Cardiac muscle cell (in vitro differentiated cells and primary cell): ENCODE measurements at regions not wholly inside any gene's neighbourhood (a gene's known extent, or its start where the extent isn't known, plus 50 kb on each side); places are given as distances from the start of the nearest gene placed in this dataset.

Experiments
- DNase-seq, 2 donors: peaks; one replicate each; pipeline versions ENCODE4 v3.0.0 to v3.0.0-alpha.2; 2010 to 2017; ENCODE audit warnings: low read depth in 1 of 2, low spot score in 1 of 2
- H3K27ac ChIP-seq: fragments of 200-600 bp; sonication (generic); 2 replicates; pipeline ENCODE4 v1.5.1; 2016
- H3K27me3 ChIP-seq: fragments of 200-600 bp; sonication (generic); 2 replicates; pipeline ENCODE4 v1.6.0; 2016; ENCODE audit warnings: control low read depth
- H3K36me3 ChIP-seq: fragments of 200-600 bp; sonication (generic); 2 replicates; pipeline ENCODE4 v1.5.1; 2016; ENCODE audit warnings: control low read depth
- H3K4me1 ChIP-seq: fragments of 200-600 bp; sonication (generic); 2 replicates; pipeline ENCODE4 v1.8.1; 2017; ENCODE audit warnings: low read depth, mild to moderate bottlenecking, mixed run types
- H3K4me3 ChIP-seq: fragments of 200-600 bp; sonication (generic); 2 replicates; pipeline ENCODE4 v1.5.1; 2016; ENCODE audit warnings: mild to moderate bottlenecking
- H3K9me3 ChIP-seq: fragments of 200-600 bp; sonication (generic); 2 replicates; pipeline ENCODE4 v1.5.1; 2017; ENCODE audit warnings: low read depth, mild to moderate bottlenecking, control low read depth
- CTCF ChIP-seq: IDR thresholded peaks from 2 replicates; pipeline ENCODE4 v1.5.1; 2012; ENCODE audit warnings: low read depth, mild to moderate bottlenecking, low read length

GRCh38 chr13:22642088-22642487 lies 538.7 kb upstream of the SGCG start:
- Histone ChIP-seq H3K27me3 (no peaks in the 10 kb centered on the region), H3K36me3 (no peaks in the 10 kb centered on the region), H3K4me3 (no peak overlapping the region), H3K27ac (no peak overlapping the region), H3K9me3 (no peaks in the 10 kb centered on the region), H3K4me1 (peaks cover under 1% of the 10 kb centered on the region)
- no peak for TF ChIP-seq CTCF
- DNase-seq = no peak

- Histone ChIP-seq H3K36me3 (no peaks in the 10 kb centered on the region), H3K9me3 (no peaks in the 10 kb centered on the region), H3K27ac (no peak overlapping the region), H3K27me3 (no peaks in the 10 kb centered on the region), H3K4me3 (no peak overlapping the region), H3K4me1 (no peaks in the 10 kb centered on the region)
- no peak for TF ChIP-seq CTCF
- DNase-seq = no peak
These were observed 535.8 kb upstream of the SGCG start for GRCh38 chr13:22644941-22645340.

DNA sequence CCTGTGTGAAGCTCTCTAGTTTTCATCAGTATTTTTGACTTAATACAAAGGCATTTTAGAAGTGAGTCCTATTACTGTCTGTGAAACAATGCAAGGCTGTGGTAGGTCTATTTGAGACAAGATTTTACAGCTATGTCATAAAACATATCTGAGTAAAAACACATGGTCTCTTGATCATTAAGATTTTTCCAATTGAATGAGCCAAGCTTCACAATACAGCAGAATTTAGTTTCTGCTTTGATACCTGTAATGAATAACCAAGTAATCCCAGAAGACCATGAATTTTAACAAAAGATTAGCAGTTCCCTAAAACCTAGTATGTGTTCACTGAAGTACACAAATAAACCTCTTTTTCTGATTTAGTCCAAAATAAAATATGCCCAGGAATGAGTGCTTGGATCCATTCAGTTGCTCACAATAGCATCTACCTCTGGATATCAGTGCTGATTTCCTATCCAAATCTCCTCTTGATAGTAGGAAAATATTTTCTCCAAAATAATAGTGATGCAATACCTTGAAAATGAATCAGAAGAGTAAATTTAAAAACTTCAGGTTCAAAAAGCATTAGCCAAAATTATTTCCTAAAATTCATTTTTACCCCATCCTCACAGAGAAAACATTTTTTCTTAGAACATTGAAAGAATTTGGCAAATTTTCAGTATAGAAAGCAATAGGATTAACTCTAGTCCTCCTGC lies 533.5 kb upstream of the SGCG start:
- H3K4me1 ChIP-seq = no peaks in the 10 kb centered on the region
- H3K4me3 ChIP-seq = no peak overlapping the region
- no peak overlapping the region for H3K27ac ChIP-seq
- no peak for DNase-seq
- TF ChIP-seq CTCF = no peak
- no peaks in the 10 kb centered on the region for H3K27me3 ChIP-seq
- H3K36me3 ChIP-seq = no peaks in the 10 kb centered on the region
- H3K9me3 ChIP-seq = no peaks in the 10 kb centered on the region

DNA sequence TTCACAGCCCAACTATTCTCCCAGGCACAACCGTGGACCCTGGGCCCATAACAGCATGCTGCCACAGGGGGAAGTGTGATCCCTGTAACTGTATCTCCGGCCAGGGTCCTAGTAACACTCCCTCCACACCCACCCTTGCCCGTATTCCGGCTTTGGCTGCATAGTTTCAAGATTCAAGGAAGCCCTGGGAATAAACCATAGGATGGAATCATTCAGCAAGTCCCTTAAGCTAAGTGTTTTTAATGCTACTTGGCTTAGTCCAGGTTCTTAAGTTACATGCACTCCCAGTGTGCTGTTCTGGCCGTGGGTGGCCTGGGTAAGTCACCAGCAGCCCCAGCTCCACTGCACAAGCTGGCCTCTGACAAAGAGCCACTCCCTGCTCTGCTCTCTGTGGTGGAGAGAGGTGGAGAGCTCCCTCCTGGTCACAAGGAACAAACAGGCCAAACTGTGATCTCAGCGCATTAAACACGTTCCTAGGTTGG lies 532.4 kb upstream of the SGCG start:
- H3K27me3 ChIP-seq = no peaks in the 10 kb centered on the region
- DNase-seq = peak in 1 of 2 donors; percentile 61
- H3K27ac ChIP-seq = no peak overlapping the region
- H3K4me1 ChIP-seq = no peaks in the 10 kb centered on the region
- H3K36me3 ChIP-seq = no peaks in the 10 kb centered on the region
- no peak for TF ChIP-seq CTCF
- H3K9me3 ChIP-seq = no peaks in the 10 kb centered on the region
- no peak overlapping the region for H3K4me3 ChIP-seq

GRCh38 chr13:22652796-22653195 lies 528.0 kb upstream of the SGCG start:
- Histone ChIP-seq H3K9me3 (no peaks in the 10 kb centered on the region), H3K4me1 (no peaks in the 10 kb centered on the region), H3K4me3 (no peak overlapping the region), H3K36me3 (no peaks in the 10 kb centered on the region), H3K27me3 (no peaks in the 10 kb centered on the region), H3K27ac (no peak overlapping the region)
- TF ChIP-seq CTCF = no peak
- no peak for DNase-seq
